Tibial nerve (tissue), 4 donors: ENCODE measurements at regions not wholly inside any gene's neighbourhood (a gene's known extent, or its start where the extent isn't known, plus 50 kb on each side); places are given as distances from the start of the nearest gene placed in this dataset.

ENCODE experiments used
- DNase-seq, 2 donors: peaks; one replicate each; pipeline ENCODE4 v3.0.0-alpha.2; 2019; ENCODE audit warnings: low spot score in 2 of 2
- H3K27ac ChIP-seq, 4 donors: fragments of 200-600 bp; sonication (generic) in 3 of 4; one replicate each; pipeline ENCODE4 v1.5.1; 2017 to 2019; ENCODE audit warnings: mild to moderate bottlenecking in 1 of 4
- H3K27me3 ChIP-seq, 2 donors: fragments of 200-600 bp; sonication (generic) in 1 of 2; one replicate each; pipeline versions ENCODE4 v1.5.1 to v1.6.0; 2017 to 2019
- H3K36me3 ChIP-seq, 3 donors: fragments of 200-600 bp; sonication (generic); one replicate each; pipeline ENCODE4 v1.5.1; 2018 to 2019
- H3K4me1 ChIP-seq, 4 donors: fragments of 200-600 bp; sonication (generic) in 3 of 4; one replicate each; pipeline ENCODE4 v1.5.1; 2017 to 2019
- H3K4me3 ChIP-seq, 4 donors: fragments of 200-600 bp; sonication (generic) in 3 of 4; one replicate each; pipeline ENCODE4 v1.5.1; 2017 to 2019; ENCODE audit warnings: mild to moderate bottlenecking in 1 of 4, moderate library complexity in 1 of 4
- H3K9me3 ChIP-seq, 4 donors: fragments of 200-600 bp; sonication (generic) in 3 of 4; one replicate each; pipeline ENCODE4 v1.5.1; 2017 to 2019
- CTCF ChIP-seq, 5 experiments: fragments of 200-600 bp in 3 of 5; fragments of 450-650 bp in 2 of 5; sonication (generic) in 3 of 5; IDR thresholded peaks; one replicate each; pipeline ENCODE4 v1.5.1; 2016 to 2019; ENCODE audit warnings: antibody characterized with exemption in 5 of 5, mild to moderate bottlenecking in 3 of 5, moderate library complexity in 2 of 5
- EP300 ChIP-seq, 2 donors: sonication (generic); formaldehyde crosslinking; IDR thresholded peaks; one replicate each; pipeline ENCODE4 v1.6.1; 2017; ENCODE audit warnings: antibody characterized with exemption in 2 of 2, mild to moderate bottlenecking in 1 of 2
- POLR2A ChIP-seq, 2 donors: fragments of 450-650 bp; IDR thresholded peaks; one replicate each; pipeline ENCODE4 v1.6.1; 2017; ENCODE audit warnings: antibody characterized with exemption in 2 of 2, mild to moderate bottlenecking in 2 of 2, moderate library complexity in 2 of 2
- WGBS, 2 donors: methylation state at CpG; one replicate each; pipeline ENCODE4 v1.1.5; 2018; 5-methylcytosine and 5-hydroxymethylcytosine counted together

- 74 to 75% methylated on average over 7 of the region's 7 CpGs for WGBS, 2 donors
- no peak for DNase-seq
- Histone ChIP-seq H3K9me3 (peaks cover 0 to 12% (median 0%) of the 10 kb centered on the region in 4 donors), H3K4me1 (no peaks in the 10 kb centered on the region), H3K4me3 (no peak overlapping the region), H3K27me3 (no peaks in the 10 kb centered on the region), H3K36me3 (no peaks in the 10 kb centered on the region), H3K27ac (no peak overlapping the region)
- no peak for TF ChIP-seq POLR2A (IDR thresholded peaks at IDR 0.05)
- TF ChIP-seq CTCF (IDR thresholded peaks at IDR 0.05) = no peak
Measured at GRCh38 chr18:8975624-8976023, 126.9 kb upstream of the NDUFV2 start.

DNA sequence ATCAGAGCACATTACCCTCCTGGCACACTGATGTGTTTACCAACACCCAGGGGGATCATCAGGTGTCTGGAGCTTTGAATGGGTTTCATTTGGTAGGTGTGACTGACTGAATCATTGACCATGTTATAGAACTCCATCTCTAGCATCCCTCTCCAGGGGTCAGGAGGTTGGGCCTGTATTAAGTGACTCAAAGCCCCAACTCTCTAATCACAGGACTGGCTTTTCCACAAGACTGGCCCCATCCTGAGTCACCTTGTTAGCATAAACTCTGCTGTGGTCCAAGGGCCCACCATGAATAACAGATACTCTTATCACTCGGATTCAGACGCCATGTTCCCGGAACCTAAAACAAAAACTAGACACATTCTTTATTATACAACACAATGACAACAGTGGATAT lies 125.9 kb upstream of the NDUFV2 start:
- peaks cover 0 to 10% (median 0%) of the 10 kb centered on the region in 4 donors for H3K9me3 ChIP-seq
- H3K27ac ChIP-seq = no peak overlapping the region
- H3K4me1 ChIP-seq = no peaks in the 10 kb centered on the region
- TF ChIP-seq POLR2A (IDR thresholded peaks at IDR 0.05) = no peak
- TF ChIP-seq EP300 (IDR thresholded peaks at IDR 0.05) = no peak
- TF ChIP-seq CTCF (IDR thresholded peaks at IDR 0.05) = no peak
- DNase-seq = no peak
- H3K27me3 ChIP-seq = no peaks in the 10 kb centered on the region
- 96 to 99% methylated on average over 3 of the region's 3 CpGs for WGBS, 2 donors
- H3K4me3 ChIP-seq = no peak overlapping the region
- no peaks in the 10 kb centered on the region for H3K36me3 ChIP-seq

GRCh38 chr18:8977166-8977565 lies 125.3 kb upstream of the NDUFV2 start:
- DNase-seq = no peak
- TF ChIP-seq CTCF (IDR thresholded peaks at IDR 0.05) = no peak
- no peak for TF ChIP-seq EP300 (IDR thresholded peaks at IDR 0.05)
- TF ChIP-seq POLR2A (IDR thresholded peaks at IDR 0.05) = no peak
- Histone ChIP-seq H3K27ac (no peak overlapping the region), H3K4me1 (no peaks in the 10 kb centered on the region), H3K4me3 (no peak overlapping the region), H3K9me3 (peaks cover 0 to 10% (median 0%) of the 10 kb centered on the region in 4 donors), H3K27me3 (no peaks in the 10 kb centered on the region), H3K36me3 (no peaks in the 10 kb centered on the region)

- no peaks in the 10 kb centered on the region for H3K4me1 ChIP-seq
- TF ChIP-seq CTCF (IDR thresholded peaks at IDR 0.05) (no peak), POLR2A (IDR thresholded peaks at IDR 0.05) (no peak), EP300 (IDR thresholded peaks at IDR 0.05) (no peak)
- 94 to 96% methylated on average over 1 of the region's 1 CpG for WGBS, 2 donors
Measured at GRCh38 chr18:8977701-8978100, 124.8 kb upstream of the NDUFV2 start.

DNA sequence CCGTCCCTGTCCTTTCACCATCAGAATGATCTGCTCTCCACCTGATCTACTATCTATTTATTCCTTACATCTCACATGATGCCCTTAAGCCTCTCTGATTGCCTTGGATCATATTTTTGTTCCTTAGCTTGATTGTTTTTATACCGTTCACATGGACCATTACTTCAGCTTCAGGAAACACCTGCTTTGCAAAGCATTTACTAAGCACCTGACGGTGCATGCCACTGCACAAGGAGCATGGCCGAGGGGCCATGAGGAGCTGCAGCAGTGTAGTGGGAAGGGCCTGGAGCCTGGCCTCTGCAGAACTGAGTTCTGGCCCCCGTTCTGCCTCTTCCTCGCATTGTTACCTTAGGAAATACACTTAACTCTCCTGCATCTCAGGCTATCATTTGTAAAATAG lies 124.1 kb upstream of the NDUFV2 start:
- no peak for DNase-seq
- H3K4me1 ChIP-seq = no peaks in the 10 kb centered on the region
- peaks cover 0 to 7% (median 0%) of the 10 kb centered on the region in 4 donors for H3K9me3 ChIP-seq
- H3K36me3 ChIP-seq = no peaks in the 10 kb centered on the region
- 82 to 83% methylated on average over 6 of the region's 6 CpGs for WGBS, 2 donors
- no peak overlapping the region for H3K27ac ChIP-seq
- H3K27me3 ChIP-seq = no peaks in the 10 kb centered on the region
- H3K4me3 ChIP-seq = no peak overlapping the region
- TF ChIP-seq CTCF (IDR thresholded peaks at IDR 0.05) = no peak
- no peak for TF ChIP-seq POLR2A (IDR thresholded peaks at IDR 0.05)
- TF ChIP-seq EP300 (IDR thresholded peaks at IDR 0.05) = no peak

More at GRCh38 chr18:8977701-8978100, 124.8 kb upstream of the NDUFV2 start:
- H3K4me3 ChIP-seq = no peak overlapping the region
- DNase-seq = no peak
- peaks cover 0 to 10% (median 0%) of the 10 kb centered on the region in 4 donors for H3K9me3 ChIP-seq
- no peaks in the 10 kb centered on the region for H3K27me3 ChIP-seq
- no peaks in the 10 kb centered on the region for H3K36me3 ChIP-seq
- H3K27ac ChIP-seq = no peak overlapping the region
